B cell (primary cell): ENCODE measurements at regions not wholly inside any gene's neighbourhood (a gene's known extent, or its start where the extent isn't known, plus 50 kb on each side); places are given as distances from the start of the nearest gene placed in this dataset.

Experiments
- ATAC-seq: fragments of 200-7000 bp; cut with Tn5 transposase; one replicate; pipeline ENCODE4 v1.10.0; 2021; ENCODE audit warnings: low read depth, mild to moderate bottlenecking, moderate number of reproducible peaks, moderate library complexity
- CTCF ChIA-PET: fragments of 350-600 bp; sonication (Branson Sonifier 250); formaldehyde crosslinking; loops from one replicate; lab custom pipeline; 2021; ENCODE audit warnings: antibody characterized with exemption, inconsistent platforms; lab: Charles Lee
- POLR2A ChIA-PET: fragments of 350-600 bp; sonication (Branson Sonifier 250); formaldehyde crosslinking; loops from one replicate; lab custom pipeline; 2021; ENCODE audit warnings: antibody characterized with exemption; lab: Charles Lee
- DNase-seq: peaks from one replicate; pipeline ENCODE4 v3.0.0; 2013
- H2AFZ ChIP-seq: 2 replicates; pipeline ENCODE4 v1.6.1; 2012; ENCODE audit warnings: mild to moderate bottlenecking, low read depth, low read length; ENCODE audit not compliant: insufficient read depth, poor library complexity, severe bottlenecking
- H3K27ac ChIP-seq, 2 donors: 1 replicate in 1 of 2; 2 replicates in 1 of 2; pipeline ENCODE4 v1.5.1; 2012 to 2013; ENCODE audit warnings: low read length in 2 of 2, mild to moderate bottlenecking in 2 of 2, moderate library complexity in 1 of 2
- H3K27me3 ChIP-seq, 4 experiments: fragments of 200-600 bp in 1 of 4; sonication (generic) in 1 of 4; replicated peaks in 1 of 4; 1 replicate in 2 of 4; 2 replicates in 2 of 4; pipeline versions ENCODE4 v1.6.1 to v1.7.0; 2013 to 2016; ENCODE audit warnings: low read length in 3 of 4, mild to moderate bottlenecking in 2 of 4, mixed read lengths in 1 of 4, moderate library complexity in 1 of 4; ENCODE audit not compliant: insufficient read depth in 4 of 4, control insufficient read depth in 3 of 4; ENCODE audit errors: control extremely low read depth in 1 of 4
- H3K36me3 ChIP-seq, 2 experiments: replicated peaks in 1 of 2; 1 replicate in 1 of 2; 2 replicates in 1 of 2; pipeline versions ENCODE4 v1.6.1 to v1.7.1; 2013; ENCODE audit warnings: low read length in 1 of 2; ENCODE audit not compliant: insufficient read depth in 2 of 2, control insufficient read depth in 1 of 2; ENCODE audit errors: control extremely low read depth in 1 of 2, extremely low read depth in 1 of 2
- H3K4me1 ChIP-seq, 2 donors: fragments of 200-600 bp in 1 of 2; sonication (generic) in 1 of 2; 1 replicate in 1 of 2; 2 replicates in 1 of 2; pipeline versions ENCODE4 v1.5.1 to v1.6.1; 2013 to 2017; ENCODE audit warnings: low read length in 2 of 2; ENCODE audit not compliant: control insufficient read depth in 2 of 2, insufficient read depth in 2 of 2
- H3K4me2 ChIP-seq: replicated peaks from 2 replicates; pipeline ENCODE3; 2012; ENCODE audit warnings: mild to moderate bottlenecking, low read depth, low read length; ENCODE audit not compliant: poor library complexity, severe bottlenecking
- H3K4me3 ChIP-seq, 5 experiments: fragments of 200-600 bp in 1 of 5; sonication (generic) in 1 of 5; 1 replicate in 3 of 5; 2 replicates in 2 of 5; pipeline versions ENCODE4 v1.5.1 to v1.7.0; 2011 to 2016; ENCODE audit warnings: low read length in 4 of 5, mild to moderate bottlenecking in 4 of 5, low read depth in 2 of 5, control low read depth in 1 of 5, moderate library complexity in 1 of 5; ENCODE audit not compliant: insufficient read depth in 1 of 5; ENCODE audit errors: control extremely low read depth in 1 of 5, extremely low read depth in 1 of 5
- H3K79me2 ChIP-seq: fragments of 200-600 bp; sonication (generic); one replicate; pipeline ENCODE4 v1.6.0; 2016; ENCODE audit warnings: low read length; ENCODE audit not compliant: control insufficient read depth, insufficient read depth
- H3K9ac ChIP-seq: fragments of 200-600 bp; sonication (generic); 2 replicates; pipeline ENCODE4 v1.6.1; 2017; ENCODE audit warnings: mild to moderate bottlenecking, low read length, moderate library complexity
- H3K9me3 ChIP-seq, 3 donors: one replicate each; pipeline versions ENCODE4 v1.6.1 to v1.7.1; 2013; ENCODE audit warnings: low read length in 2 of 3; ENCODE audit not compliant: control insufficient read depth in 2 of 3, insufficient read depth in 1 of 3; ENCODE audit errors: control extremely low read depth in 1 of 3
- H4K20me1 ChIP-seq: 2 replicates; pipeline ENCODE4 v1.6.0; 2012; ENCODE audit warnings: mild to moderate bottlenecking, low read length; ENCODE audit not compliant: insufficient read depth, control insufficient read depth, poor library complexity, severe bottlenecking
- H3K27ac Mint-ChIP-seq: one replicate; pipeline ENCODE4 v1.8.0; 2021; ENCODE audit warnings: mixed read lengths
- H3K27me3 Mint-ChIP-seq: one replicate; pipeline ENCODE4 v1.8.0; 2021; ENCODE audit warnings: mixed read lengths
- H3K4me1 Mint-ChIP-seq: one replicate; pipeline ENCODE4 v1.8.0; 2021; ENCODE audit warnings: mixed read lengths
- H3K4me3 Mint-ChIP-seq: one replicate; pipeline ENCODE4 v1.8.0; 2021; ENCODE audit warnings: mixed read lengths
- H3K9me3 Mint-ChIP-seq: one replicate; pipeline ENCODE4 v1.8.0; 2022; ENCODE audit warnings: mixed read lengths; ENCODE audit not compliant: insufficient read depth
- EZH2 ChIP-seq: IDR thresholded peaks from 2 replicates; pipeline ENCODE4 v1.6.1; 2012; ENCODE audit warnings: borderline replicate concordance, low read depth, mild to moderate bottlenecking, moderate library complexity, low read length; ENCODE audit not compliant: insufficient read depth, poor library complexity, severe bottlenecking
- WGBS: methylation state at CpG from one replicate; pipeline ENCODE4 v1.1.5; 2013; ENCODE audit warnings: missing lambda C conversion rate; ENCODE audit not compliant: insufficient coverage; 5-methylcytosine and 5-hydroxymethylcytosine counted together
- intact Hi-C: fragments of 100-400 bp; cut with micrococcal nuclease; formaldehyde crosslinking; loops from one replicate; pipeline ENCODE4 v1.10.0; 2022
- TF ChIP-seq, protein P1 (sequence below): fragments of 200-600 bp; IDR thresholded peaks from one replicate; pipeline ENCODE4 v1.8.0; 2022; ENCODE audit warnings: antibody characterized with exemption, mild to moderate bottlenecking

DNA sequence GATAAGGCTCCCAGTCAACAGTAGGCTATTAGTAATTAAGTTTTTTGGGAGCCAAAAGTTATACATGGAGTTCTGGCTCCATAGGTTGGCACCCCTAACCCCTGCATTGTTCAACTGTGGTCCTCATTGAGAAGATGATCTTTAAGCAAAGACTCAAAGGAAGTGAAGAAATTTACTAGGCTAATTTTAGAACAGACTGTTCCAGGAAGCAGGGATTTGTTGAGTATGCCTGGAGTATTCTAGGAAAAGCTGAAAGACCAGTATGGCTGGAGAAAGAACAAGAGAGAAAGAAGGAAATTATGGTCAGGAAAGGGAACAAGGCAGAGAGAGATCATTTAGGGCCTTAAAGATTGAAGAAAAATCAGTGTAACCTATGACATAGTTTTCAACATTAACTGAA lies 125.1 kb downstream of the PMAIP1 start:
- H3K4me3 ChIP-seq: no peak overlapping the region
- no peak overlapping the region for H3K27ac ChIP-seq
- H3K9me3 Mint-ChIP-seq: no peaks in the 10 kb centered on the region
- H2AFZ ChIP-seq: no peak overlapping the region
- H3K27ac Mint-ChIP-seq: no peak overlapping the region
- H3K9me3 ChIP-seq: no peaks in the 10 kb centered on the region
- H3K79me2 ChIP-seq: no peaks in the 10 kb centered on the region
- H3K4me3 Mint-ChIP-seq: no peak overlapping the region
- POLR2A ChIA-PET: no interaction called here
- H3K27me3 Mint-ChIP-seq: peaks cover 10% of the 10 kb centered on the region
- DNase-seq (no peak), ATAC-seq (no peak)
- peaks cover 0 to 7% (median 2%) of the 10 kb centered on the region in 4 experiments for H3K27me3 ChIP-seq
- CTCF ChIA-PET: interaction anchor here (0.6 kb wide), 1 partner anchor 34 kb away, joined by 3 read pairs; no protein-coding TSS in a partner anchor
- H3K9ac ChIP-seq: no peak overlapping the region
- intact Hi-C loops: no loop called here
- no peaks in the 10 kb centered on the region for H3K4me1 Mint-ChIP-seq
- H3K36me3 ChIP-seq: no peaks in the 10 kb centered on the region
- no peaks in the 10 kb centered on the region for H3K4me1 ChIP-seq
- no peak overlapping the region for H3K4me2 ChIP-seq
- TF ChIP-seq, protein P1, sequence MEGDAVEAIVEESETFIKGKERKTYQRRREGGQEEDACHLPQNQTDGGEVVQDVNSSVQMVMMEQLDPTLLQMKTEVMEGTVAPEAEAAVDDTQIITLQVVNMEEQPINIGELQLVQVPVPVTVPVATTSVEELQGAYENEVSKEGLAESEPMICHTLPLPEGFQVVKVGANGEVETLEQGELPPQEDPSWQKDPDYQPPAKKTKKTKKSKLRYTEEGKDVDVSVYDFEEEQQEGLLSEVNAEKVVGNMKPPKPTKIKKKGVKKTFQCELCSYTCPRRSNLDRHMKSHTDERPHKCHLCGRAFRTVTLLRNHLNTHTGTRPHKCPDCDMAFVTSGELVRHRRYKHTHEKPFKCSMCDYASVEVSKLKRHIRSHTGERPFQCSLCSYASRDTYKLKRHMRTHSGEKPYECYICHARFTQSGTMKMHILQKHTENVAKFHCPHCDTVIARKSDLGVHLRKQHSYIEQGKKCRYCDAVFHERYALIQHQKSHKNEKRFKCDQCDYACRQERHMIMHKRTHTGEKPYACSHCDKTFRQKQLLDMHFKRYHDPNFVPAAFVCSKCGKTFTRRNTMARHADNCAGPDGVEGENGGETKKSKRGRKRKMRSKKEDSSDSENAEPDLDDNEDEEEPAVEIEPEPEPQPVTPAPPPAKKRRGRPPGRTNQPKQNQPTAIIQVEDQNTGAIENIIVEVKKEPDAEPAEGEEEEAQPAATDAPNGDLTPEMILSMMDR: no peak
- no peak for TF ChIP-seq EZH2
- H4K20me1 ChIP-seq: no peaks in the 10 kb centered on the region

DNA sequence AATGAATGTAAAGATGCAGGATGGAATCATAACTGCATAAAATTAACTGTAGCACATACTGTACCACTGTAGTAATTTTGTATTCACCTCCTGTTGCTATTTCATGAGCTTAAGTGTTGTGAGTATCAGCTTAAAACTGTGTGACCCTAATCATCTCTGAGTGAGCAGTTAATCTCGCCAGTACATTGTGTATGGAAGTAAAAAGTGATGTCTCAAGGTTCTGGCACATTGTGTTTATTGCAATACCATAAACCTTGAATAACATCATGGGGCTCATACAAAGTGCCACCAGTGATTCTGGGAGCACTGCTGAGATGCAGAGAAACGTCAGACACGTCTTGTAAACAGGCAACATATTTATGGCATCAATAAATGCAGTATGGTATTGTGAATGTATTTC lies 124.5 kb downstream of the PMAIP1 start:
- WGBS: no CpG with 5 or more reads among the region's 3 CpGs
- no peak for TF ChIP-seq EZH2
- TF ChIP-seq, protein P1: no peak
- no peak overlapping the region for H3K9ac ChIP-seq
- ATAC-seq (no peak), DNase-seq (no peak)
- H3K27me3 ChIP-seq: peaks cover 0 to 7% (median 2%) of the 10 kb centered on the region in 4 experiments
- no peaks in the 10 kb centered on the region for H3K79me2 ChIP-seq
- H3K9me3 ChIP-seq: no peaks in the 10 kb centered on the region
- no peaks in the 10 kb centered on the region for H3K36me3 ChIP-seq
- ChIA-PET CTCF (no interaction called here), POLR2A (no interaction called here)
- no peak overlapping the region for H3K4me2 ChIP-seq
- Mint-ChIP-seq H3K27ac (no peak overlapping the region), H3K4me1 (no peaks in the 10 kb centered on the region), H3K4me3 (no peak overlapping the region), H3K27me3 (peaks cover 15% of the 10 kb centered on the region), H3K9me3 (no peaks in the 10 kb centered on the region)
- intact Hi-C loops: no loop called here
- H3K4me3 ChIP-seq: no peak overlapping the region
- H3K4me1 ChIP-seq: no peaks in the 10 kb centered on the region
- H3K27ac ChIP-seq: no peak overlapping the region
- H4K20me1 ChIP-seq: no peaks in the 10 kb centered on the region
- H2AFZ ChIP-seq: no peak overlapping the region
